Panc1 (cell line): ENCODE measurements at regions not wholly inside any gene's neighbourhood (a gene's known extent, or its start where the extent isn't known, plus 50 kb on each side); places are given as distances from the start of the nearest gene placed in this dataset.

ENCODE experiments used
- POLR2AphosphoS5 ChIP-seq: IDR thresholded peaks from 2 replicates; pipeline ENCODE4 v1.6.1; 2012; ENCODE audit warnings: mild to moderate bottlenecking, low read depth, low read length, moderate library complexity
- SIN3A ChIP-seq: IDR thresholded peaks from 2 replicates; pipeline ENCODE4 v1.6.1; 2012; ENCODE audit warnings: low read depth, mild to moderate bottlenecking, low read length, moderate library complexity, borderline replicate concordance; ENCODE audit not compliant: insufficient read depth
- TCF7L2 ChIP-seq: IDR thresholded peaks from 2 replicates; pipeline ENCODE4 v1.6.1; 2011; ENCODE audit warnings: mild to moderate bottlenecking, low read depth, low read length, inconsistent platforms
- TF ChIP-seq, protein P1 (sequence below): fragments of 450-650 bp; IDR thresholded peaks from 2 replicates; pipeline ENCODE4 v1.5.1; 2017; ENCODE audit warnings: mild to moderate bottlenecking
- TF ChIP-seq, protein P2 (sequence below), 2 experiments: IDR thresholded peaks; 2 replicates each; pipeline ENCODE4 v1.6.1; 2011 to 2012; ENCODE audit warnings: low read depth in 2 of 2, control low read depth in 1 of 2, low read length in 1 of 2, mild to moderate bottlenecking in 1 of 2, moderate library complexity in 1 of 2; ENCODE audit not compliant: insufficient read depth in 1 of 2

DNA sequence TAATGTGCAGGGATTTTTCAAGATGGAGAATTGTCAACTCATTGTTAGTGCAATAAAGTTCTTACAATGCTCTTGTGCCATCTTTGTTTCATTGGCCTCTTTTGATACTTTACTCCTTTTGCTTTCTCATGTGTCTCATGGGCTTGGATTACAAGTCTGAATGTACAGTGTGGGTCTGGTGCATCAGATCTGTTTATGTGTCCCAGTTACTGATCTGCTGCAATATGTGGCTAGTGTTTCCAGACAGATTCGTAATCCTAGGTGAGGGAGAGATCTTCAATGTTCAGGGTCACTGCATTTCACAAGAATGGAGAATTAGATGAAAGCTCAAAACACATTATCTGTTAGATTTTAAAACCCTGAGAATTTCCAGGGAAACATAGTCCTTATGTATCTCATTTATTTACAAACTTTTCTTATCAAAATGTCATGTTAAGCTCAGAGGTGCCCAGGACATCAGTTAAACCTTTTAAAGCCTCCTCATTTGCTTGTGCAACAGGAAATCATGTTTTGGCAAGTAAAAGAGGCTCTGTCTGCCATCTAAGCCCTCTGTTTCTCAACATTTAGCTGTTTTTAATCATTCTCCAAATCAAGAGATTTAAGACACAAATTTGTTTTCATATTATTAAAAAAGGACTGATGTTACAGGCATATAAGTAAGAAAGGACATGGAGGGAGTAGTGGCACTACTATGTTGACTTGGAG lies 108.1 kb downstream of the NUP35 start:
- TF ChIP-seq, protein P1, sequence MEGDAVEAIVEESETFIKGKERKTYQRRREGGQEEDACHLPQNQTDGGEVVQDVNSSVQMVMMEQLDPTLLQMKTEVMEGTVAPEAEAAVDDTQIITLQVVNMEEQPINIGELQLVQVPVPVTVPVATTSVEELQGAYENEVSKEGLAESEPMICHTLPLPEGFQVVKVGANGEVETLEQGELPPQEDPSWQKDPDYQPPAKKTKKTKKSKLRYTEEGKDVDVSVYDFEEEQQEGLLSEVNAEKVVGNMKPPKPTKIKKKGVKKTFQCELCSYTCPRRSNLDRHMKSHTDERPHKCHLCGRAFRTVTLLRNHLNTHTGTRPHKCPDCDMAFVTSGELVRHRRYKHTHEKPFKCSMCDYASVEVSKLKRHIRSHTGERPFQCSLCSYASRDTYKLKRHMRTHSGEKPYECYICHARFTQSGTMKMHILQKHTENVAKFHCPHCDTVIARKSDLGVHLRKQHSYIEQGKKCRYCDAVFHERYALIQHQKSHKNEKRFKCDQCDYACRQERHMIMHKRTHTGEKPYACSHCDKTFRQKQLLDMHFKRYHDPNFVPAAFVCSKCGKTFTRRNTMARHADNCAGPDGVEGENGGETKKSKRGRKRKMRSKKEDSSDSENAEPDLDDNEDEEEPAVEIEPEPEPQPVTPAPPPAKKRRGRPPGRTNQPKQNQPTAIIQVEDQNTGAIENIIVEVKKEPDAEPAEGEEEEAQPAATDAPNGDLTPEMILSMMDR = no peak
- TF ChIP-seq, protein P2, sequence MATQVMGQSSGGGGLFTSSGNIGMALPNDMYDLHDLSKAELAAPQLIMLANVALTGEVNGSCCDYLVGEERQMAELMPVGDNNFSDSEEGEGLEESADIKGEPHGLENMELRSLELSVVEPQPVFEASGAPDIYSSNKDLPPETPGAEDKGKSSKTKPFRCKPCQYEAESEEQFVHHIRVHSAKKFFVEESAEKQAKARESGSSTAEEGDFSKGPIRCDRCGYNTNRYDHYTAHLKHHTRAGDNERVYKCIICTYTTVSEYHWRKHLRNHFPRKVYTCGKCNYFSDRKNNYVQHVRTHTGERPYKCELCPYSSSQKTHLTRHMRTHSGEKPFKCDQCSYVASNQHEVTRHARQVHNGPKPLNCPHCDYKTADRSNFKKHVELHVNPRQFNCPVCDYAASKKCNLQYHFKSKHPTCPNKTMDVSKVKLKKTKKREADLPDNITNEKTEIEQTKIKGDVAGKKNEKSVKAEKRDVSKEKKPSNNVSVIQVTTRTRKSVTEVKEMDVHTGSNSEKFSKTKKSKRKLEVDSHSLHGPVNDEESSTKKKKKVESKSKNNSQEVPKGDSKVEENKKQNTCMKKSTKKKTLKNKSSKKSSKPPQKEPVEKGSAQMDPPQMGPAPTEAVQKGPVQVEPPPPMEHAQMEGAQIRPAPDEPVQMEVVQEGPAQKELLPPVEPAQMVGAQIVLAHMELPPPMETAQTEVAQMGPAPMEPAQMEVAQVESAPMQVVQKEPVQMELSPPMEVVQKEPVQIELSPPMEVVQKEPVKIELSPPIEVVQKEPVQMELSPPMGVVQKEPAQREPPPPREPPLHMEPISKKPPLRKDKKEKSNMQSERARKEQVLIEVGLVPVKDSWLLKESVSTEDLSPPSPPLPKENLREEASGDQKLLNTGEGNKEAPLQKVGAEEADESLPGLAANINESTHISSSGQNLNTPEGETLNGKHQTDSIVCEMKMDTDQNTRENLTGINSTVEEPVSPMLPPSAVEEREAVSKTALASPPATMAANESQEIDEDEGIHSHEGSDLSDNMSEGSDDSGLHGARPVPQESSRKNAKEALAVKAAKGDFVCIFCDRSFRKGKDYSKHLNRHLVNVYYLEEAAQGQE (IDR thresholded peaks at IDR 0.05; ENCODE audit: insufficient read depth in 1 of 2, low read depth in 2 of 2, low read length in 1 of 2) = no peak
- no peak for TF ChIP-seq POLR2AphosphoS5
- no peak for TF ChIP-seq TCF7L2
- TF ChIP-seq SIN3A = no peak
